Erythroblast (primary cell): ENCODE measurements at regions not wholly inside any gene's neighbourhood (a gene's known extent, or its start where the extent isn't known, plus 50 kb on each side); places are given as distances from the start of the nearest gene placed in this dataset.

Experiments
- DNase-seq, 2 experiments: peaks; one replicate each; lab custom pipeline; 2025; lab: John Stamatoyannopoulos, UW
- GATA1 ChIP-seq: IDR thresholded peaks from 2 replicates; pipeline ENCODE4 v1.6.1; 2011; ENCODE audit warnings: low read depth, mild to moderate bottlenecking, control low read depth, low read length, moderate library complexity
- POLR2A ChIP-seq: IDR thresholded peaks from 2 replicates; pipeline ENCODE4 v1.6.1; 2011; ENCODE audit warnings: mild to moderate bottlenecking, low read length

DNA sequence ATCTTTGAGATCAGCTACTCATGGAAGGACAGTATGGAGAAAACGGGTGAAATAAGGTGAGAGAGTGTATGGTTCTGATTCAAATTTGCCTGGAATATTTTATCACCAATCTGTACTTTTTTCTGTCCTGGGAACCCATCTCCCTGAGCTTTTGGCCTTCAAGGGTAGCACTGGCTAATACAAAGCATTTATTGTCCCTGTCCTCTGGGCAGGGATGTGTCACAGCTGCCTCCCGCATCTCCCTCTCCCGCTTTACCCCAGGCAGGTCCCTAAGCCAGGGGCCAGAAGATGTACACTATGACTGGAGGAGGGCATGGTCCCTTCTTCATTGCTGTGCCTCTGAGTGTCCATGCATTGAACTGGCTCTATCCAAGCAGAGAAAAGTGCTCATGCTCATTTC is 201.7 kb upstream of the CHRNA7 start:
- TF ChIP-seq POLR2A = no peak
- no peak for TF ChIP-seq GATA1
- DNase-seq = no peak

DNA sequence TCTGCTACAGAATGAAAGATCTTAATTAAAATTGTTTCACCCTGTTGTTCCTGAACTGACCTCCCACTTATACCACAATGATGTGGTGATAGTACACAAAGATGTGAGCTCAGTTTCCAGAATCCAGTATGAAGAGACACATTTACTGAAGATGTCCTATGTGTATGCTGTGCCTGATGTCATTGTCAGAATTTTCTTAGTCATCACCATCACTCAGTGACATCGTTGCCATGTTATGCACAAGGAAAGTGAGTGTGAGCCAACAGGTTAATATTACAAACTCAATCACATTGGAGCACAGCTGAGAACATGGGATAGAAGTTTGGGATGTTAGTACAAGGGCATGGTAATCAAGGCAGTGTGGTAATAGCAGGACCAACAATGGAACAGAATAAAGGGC is 199.7 kb upstream of the CHRNA7 start:
- TF ChIP-seq POLR2A (no peak), GATA1 (no peak)
- DNase-seq = no peak

DNA sequence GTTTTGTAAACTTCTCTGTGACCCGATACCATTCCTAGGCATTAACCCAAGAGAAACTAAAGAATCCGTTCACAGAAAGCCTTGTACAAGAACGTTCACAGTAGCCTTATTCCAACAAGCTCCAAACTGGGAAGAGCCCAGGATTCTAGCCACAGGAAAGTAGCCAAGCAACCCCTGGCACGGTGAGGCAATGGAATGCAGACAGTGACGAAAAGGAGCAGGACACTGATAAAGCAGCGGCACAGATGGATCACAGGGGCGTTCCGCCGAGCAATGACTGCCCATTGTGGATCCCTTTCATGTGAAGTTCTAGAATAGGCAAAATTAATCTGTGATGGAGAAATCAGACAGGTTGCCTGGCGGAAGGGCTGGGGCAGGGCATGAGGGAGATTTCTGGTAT is 198.7 kb upstream of the CHRNA7 start:
- no peak for DNase-seq
- TF ChIP-seq GATA1 (no peak), POLR2A (no peak)

DNA sequence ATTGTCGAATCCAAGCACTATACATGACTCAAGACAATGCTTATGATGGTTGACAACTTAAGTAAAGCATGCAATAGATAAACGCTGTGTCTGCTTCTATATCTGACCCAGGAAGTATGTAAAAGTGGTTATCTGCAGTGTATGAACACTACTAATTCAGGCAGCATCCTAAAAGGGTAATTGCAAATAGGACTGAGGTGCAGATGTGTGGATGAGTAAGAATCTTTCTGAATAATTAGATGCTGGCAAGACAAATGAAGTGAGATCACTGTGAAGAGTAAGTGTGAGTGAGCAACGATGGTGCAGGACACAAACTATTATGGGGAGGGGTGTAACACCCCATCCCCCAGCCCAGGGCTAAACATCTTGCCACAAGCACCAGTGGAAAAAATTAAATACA is 195.7 kb upstream of the CHRNA7 start:
- DNase-seq = no peak
- TF ChIP-seq GATA1 (no peak), POLR2A (no peak)

DNA sequence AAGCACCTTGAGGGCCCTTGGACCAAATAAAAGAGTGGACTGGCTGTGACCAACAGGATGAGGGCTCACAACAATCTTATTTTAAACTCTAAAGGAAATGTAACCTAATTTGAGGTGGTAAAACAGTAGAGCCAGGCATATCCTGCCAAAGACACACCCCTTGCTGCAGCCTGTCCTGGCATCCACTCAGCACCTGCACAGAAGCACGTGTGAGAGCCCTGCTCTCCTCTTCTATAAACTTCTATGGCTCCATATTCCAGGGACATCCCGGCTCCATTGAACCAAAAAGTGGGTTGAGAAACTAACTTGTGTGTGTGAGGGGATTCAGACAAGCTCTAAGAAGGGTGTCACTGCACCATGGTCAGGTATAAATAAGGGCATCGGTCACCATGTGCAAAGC is 190.9 kb upstream of the CHRNA7 start:
- TF ChIP-seq GATA1 (no peak), POLR2A (no peak)
- DNase-seq = no peak

DNA sequence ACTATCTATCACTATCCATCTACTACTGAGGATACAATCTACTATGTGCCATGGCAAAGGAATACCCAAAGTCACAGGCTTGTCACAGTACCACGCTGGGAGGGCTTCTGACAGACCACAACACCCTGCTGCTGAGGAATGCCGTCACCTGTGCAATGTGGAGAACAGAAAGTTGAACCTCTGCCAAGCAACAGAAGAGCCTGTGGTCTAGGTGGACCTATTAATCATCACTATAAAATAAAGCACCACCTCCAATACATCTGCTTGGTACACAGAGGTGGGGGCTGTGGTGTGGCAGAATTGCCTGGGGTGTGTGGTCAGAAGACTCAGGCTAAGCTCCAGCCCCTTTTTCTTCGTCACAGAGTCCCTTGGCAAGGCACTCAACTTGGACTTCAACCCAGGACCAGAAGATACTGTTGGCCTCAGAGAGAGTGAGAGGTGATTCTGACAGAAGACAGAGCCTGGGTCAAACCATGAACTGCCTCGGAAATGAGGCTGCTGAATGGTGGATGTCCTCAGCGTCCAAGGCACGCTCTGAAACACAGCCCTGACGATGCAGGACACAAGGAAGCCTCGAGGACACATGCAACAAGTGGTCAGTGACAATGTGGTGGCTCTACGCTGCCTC is 189.4 kb upstream of the CHRNA7 start:
- no peak for DNase-seq
- TF ChIP-seq POLR2A (no peak), GATA1 (no peak)

DNA sequence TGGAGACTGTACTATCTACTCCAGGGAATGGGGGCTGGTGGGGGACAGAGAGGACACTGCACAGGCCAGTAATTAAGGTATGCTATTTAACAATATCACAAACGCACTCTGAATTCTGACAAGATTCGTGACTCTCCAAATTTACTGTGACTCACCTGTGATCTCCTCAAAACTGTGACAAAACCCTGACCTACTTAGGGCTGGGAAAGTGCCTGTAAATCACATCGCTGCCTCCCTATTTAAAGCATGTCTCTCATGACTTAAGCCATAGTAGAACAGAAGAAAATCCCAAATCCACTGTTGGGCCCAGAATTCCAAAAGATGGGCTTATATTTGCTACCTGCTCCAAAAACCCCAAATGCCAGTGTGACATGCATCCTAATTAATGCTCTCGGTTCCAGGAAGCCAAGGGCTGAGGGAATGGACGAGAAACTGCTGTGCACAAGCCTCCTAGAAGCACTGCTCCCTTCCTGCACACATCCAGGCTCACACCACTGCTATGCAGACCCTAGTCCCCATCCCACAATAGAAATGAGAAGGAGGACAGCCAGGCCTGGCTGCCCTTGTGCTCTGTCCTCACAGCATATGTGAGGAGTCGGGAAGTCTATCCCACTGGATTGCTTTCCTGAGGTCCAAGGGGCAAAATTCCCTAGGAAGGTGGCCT is 187.7 kb upstream of the CHRNA7 start:
- DNase-seq = no peak
- no peak for TF ChIP-seq GATA1
- TF ChIP-seq POLR2A = no peak

DNA sequence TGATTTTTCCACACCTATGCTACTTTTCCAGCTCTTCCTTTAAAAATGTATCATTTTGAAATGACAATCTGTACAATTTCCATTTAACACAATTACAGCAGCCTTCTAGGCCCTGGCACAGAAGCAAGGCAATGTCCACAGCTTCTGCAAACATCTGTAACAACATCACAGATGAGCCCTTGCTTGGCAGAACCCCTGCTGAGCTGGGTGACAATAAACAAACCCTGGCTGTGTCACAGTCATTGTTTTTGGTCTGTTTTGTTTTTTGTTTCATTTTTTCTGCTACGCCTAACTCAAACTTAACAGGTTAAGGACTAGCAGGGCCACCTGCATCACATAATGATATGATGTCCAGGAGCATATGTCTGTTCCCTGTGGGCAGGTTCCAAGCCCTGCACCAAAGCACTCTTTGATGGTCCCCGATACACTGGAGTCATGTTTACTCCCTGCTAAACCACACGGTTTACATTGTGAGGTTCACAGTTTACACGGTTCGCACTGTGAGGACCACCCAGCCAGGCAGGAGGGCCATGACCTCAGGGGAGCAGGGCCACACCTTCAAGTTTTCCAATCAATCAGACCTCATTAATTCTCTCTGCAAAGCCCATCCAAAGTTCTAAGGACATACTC is 186.8 kb upstream of the CHRNA7 start:
- no peak for DNase-seq
- TF ChIP-seq GATA1 (no peak), POLR2A (no peak)

DNA sequence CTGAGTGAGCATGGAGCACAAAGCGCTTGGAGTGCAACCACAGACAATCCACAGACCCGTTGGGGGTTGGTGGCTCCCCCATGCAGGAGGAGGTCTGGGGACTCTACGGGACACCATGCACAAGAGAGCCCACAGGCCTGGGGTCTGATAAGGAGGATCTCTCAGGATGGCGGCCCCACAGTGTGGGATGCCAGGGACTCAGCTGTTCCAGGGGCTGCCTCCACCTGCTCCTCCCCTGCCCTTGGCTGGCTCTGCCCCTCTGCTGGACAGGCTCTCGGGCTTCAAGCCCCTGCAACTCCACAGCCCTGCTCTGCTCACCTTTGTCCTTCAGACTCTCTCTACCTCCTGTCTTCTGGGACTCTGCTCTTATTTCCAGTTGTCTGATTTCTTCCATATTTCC is 184.5 kb upstream of the CHRNA7 start:
- DNase-seq = no peak
- no peak for TF ChIP-seq GATA1
- no peak for TF ChIP-seq POLR2A

DNA sequence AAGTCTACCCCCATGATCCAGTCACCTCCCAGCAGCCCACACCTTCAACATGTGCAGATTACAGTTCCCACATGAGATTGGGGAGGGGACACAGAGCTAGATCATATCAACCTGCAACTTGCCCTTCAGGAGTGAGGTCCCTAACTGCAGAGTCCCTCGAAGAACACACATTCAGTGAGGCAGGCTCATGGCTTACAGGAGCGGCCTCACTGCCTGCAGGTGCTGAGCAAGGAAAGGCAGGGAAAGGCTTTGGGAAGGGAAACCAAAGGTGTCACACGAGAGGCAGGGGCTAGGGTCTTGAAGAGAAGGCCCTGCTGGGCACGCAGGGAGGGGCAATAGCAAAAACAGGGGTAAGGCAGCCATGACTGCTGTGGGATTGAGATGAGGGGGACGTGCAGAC is 182.4 kb upstream of the CHRNA7 start:
- DNase-seq = no peak
- TF ChIP-seq POLR2A (no peak), GATA1 (no peak)

DNA sequence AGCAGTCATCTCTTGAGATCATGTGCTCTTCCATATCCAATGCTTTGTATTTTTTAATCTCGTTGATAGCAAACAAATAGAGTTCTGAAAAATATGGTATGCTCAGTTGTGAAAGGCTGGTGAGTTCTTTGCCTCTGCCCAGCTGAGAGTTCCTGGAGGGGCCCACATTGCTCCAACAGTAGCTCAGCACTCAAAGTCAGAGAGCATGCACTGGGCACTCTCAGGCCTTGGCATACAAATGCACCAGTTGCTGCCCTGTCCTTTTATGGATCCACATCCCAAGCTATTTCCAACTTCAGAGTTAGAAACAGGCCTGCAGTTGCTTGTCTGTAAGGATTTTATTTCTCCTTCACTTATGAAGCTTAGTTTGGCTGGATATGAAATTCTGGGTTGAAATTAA is 181.7 kb upstream of the CHRNA7 start:
- TF ChIP-seq GATA1 (no peak), POLR2A (no peak)
- DNase-seq = no peak

DNA sequence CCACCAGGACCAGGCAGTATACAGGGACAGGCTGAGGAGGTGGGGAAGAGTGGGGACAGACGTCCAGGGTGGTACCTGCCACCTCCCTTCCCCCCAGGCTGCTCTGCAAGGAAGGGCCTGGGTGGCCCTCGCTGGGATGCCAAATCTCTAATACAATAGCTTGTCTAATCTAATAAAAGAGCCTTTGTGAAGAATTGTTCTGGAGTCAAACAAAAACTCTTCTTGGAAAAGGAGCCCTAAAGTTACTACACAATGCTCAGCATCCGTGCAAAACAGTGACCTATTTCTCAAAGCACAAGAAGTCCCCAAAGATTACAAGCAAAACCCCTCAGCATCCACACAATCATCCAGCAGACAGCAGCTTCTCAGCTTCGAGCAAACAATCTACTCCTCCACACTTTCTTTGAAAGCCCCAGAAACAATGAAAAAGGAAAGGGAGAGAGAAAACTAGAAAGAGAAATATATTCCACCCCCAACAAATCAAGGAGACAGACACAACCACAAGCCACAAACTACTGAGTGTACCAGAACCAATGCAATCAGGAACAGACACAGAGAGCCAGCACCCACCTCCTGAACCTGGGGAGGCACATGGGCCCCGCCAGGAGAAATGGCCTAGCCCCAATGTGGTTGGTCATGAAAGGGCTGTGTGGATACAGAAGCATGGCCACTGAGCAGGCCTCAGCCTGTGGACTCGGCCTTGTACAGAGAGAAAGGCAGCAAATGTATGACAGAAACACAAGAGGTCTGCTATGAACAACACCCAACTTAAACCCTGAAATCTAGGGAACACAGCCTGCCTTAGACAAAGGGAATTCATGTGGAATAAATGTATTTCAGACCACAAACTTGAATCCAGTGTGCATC is 177.1 kb upstream of the CHRNA7 start:
- DNase-seq = no peak
- TF ChIP-seq GATA1 = no peak

DNA sequence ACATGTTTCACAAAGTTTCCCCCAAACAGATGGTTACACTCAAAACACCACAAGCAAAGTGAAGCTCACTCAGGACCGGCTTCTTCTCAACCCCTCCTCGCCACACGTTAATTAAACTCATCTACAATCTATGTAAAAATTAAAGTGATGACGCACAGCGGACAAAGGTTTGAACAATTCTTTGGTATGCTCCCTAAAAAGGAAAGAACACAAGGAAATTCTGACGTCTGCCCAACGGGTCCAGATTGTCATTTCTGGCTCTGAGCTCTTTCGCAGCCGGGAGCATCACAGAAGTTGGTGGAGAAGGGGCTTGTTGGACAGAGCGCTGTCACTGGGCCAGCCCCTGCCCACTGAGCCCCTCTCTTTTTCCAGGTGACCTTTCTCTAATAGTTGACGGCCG is 173.7 kb upstream of the CHRNA7 start:
- DNase-seq = no peak
- TF ChIP-seq POLR2A (no peak), GATA1 (no peak)

DNA sequence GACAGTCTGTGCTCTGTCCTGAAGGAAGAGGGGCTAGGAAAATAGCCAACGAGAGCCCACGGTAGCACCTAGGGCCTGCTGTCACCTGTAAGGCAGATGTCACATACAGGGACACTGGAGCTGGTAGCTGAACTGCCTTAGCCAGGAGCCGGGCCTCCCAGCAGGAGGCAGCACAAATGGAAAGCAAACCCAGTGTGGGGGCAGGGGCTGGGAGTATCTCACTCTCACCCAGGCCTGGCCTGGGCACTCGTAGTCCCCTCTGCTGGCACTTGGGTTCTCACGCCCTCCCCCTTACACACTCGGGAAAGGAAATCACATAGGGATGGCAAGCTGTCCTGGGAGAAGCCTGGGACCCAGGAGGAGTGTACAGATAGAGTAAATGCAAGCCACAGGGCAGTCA is 173.1 kb upstream of the CHRNA7 start:
- TF ChIP-seq GATA1 = no peak
- no peak for TF ChIP-seq POLR2A
- no peak for DNase-seq
